ENCODE measurements at regions not wholly inside any gene's neighbourhood (a gene's known extent, or its start where the extent isn't known, plus 50 kb on each side); places are given as distances from the start of the nearest gene placed in this dataset.

DNA sequence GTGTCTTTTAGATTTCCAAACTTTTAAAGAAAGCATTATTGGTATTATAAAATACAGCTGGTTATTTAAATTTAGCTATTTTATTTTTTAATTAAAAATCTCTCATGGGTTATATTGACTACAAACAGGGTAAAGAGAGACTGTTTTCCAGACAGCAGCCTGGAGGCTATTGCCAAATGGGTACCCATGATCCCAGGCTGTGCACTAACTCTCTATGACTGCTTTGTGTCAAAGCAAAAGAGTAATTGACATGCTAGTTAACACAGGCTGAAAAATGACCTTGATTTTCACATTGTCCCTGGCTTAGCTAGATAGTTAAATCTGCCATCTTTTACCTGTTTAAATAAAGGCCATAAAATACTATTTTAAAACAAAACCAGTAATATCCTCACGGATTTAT is 589.7 kb downstream of the ANXA1 start:
- TF ChIP-seq, protein P1, sequence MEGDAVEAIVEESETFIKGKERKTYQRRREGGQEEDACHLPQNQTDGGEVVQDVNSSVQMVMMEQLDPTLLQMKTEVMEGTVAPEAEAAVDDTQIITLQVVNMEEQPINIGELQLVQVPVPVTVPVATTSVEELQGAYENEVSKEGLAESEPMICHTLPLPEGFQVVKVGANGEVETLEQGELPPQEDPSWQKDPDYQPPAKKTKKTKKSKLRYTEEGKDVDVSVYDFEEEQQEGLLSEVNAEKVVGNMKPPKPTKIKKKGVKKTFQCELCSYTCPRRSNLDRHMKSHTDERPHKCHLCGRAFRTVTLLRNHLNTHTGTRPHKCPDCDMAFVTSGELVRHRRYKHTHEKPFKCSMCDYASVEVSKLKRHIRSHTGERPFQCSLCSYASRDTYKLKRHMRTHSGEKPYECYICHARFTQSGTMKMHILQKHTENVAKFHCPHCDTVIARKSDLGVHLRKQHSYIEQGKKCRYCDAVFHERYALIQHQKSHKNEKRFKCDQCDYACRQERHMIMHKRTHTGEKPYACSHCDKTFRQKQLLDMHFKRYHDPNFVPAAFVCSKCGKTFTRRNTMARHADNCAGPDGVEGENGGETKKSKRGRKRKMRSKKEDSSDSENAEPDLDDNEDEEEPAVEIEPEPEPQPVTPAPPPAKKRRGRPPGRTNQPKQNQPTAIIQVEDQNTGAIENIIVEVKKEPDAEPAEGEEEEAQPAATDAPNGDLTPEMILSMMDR (IDR thresholded peaks at IDR 0.05; ENCODE audit: low read depth, low read length, poor library complexity, severe bottlenecking) = no peak
- no peak for TF ChIP-seq EZH2phosphoT487 (IDR thresholded peaks at IDR 0.05; ENCODE audit: borderline replicate concordance, low read length)

All from DOHH2 (cell line).